ENCODE measurements at regions not wholly inside any gene's neighbourhood (a gene's known extent, or its start where the extent isn't known, plus 50 kb on each side); places are given as distances from the start of the nearest gene placed in this dataset.

GRCh38 chr4:16989371-16989770 lies 90.9 kb upstream of the LDB2 start:
- Histone ChIP-seq H3K79me2 (ENCODE audit: low read depth) (no peaks in the 10 kb centered on the region), H3K36me3 (no peaks in the 10 kb centered on the region), H3F3A (ENCODE audit: low read depth) (peaks cover 6% of the 10 kb centered on the region), H3K9ac (no peak overlapping the region), H3K4me1 (peaks cover 6% of the 10 kb centered on the region), H3K27me3 (no peaks in the 10 kb centered on the region), H3K27ac (no peak overlapping the region), H2AFZ (replicated peaks) (no peak overlapping the region), H4K20me1 (ENCODE audit: low read depth) (no peaks in the 10 kb centered on the region), H3K4me3 (no peak overlapping the region), H3K4me2 (no peak overlapping the region), H3K9me3 (ENCODE audit: low read depth) (no peaks in the 10 kb centered on the region)
- TF ChIP-seq EZH2 (IDR thresholded peaks at IDR 0.05) (no peak), EZH2phosphoT487 (IDR thresholded peaks at IDR 0.05) (no peak), CTCF (IDR thresholded peaks at IDR 0.05) (no peak)
- no peaks in the 10 kb centered on the region for H3K9me3 Mint-ChIP-seq
- no peaks in the 10 kb centered on the region for H3K36me3 Mint-ChIP-seq
- no peak for DNase-seq (ENCODE audit: low spot score)
- H3K27me3 Mint-ChIP-seq (ENCODE audit: insufficient read depth, low read depth), result peaks cover 2% of the 10 kb centered on the region
- H3K27ac Mint-ChIP-seq, result no peak overlapping the region
- H3K4me1 Mint-ChIP-seq, result peaks cover 6% of the 10 kb centered on the region
- H3K4me3 Mint-ChIP-seq, result no peak overlapping the region

GRCh38 chr4:16988814-16989213 lies 90.4 kb upstream of the LDB2 start:
- TF ChIP-seq EZH2 (IDR thresholded peaks at IDR 0.05) (no peak), EZH2phosphoT487 (IDR thresholded peaks at IDR 0.05) (no peak), CTCF (IDR thresholded peaks at IDR 0.05) (no peak)
- Histone ChIP-seq H3K9ac (no peak overlapping the region), H2AFZ (replicated peaks) (no peak overlapping the region), H3F3A (ENCODE audit: low read depth) (peaks cover under 1% of the 10 kb centered on the region), H3K27ac (no peak overlapping the region), H4K20me1 (ENCODE audit: low read depth) (no peaks in the 10 kb centered on the region), H3K27me3 (no peaks in the 10 kb centered on the region), H3K4me2 (no peak overlapping the region), H3K36me3 (no peaks in the 10 kb centered on the region), H3K4me1 (peaks cover under 1% of the 10 kb centered on the region), H3K9me3 (ENCODE audit: low read depth) (no peaks in the 10 kb centered on the region), H3K79me2 (ENCODE audit: low read depth) (no peaks in the 10 kb centered on the region), H3K4me3 (no peak overlapping the region)
- Mint-ChIP-seq H3K36me3 (no peaks in the 10 kb centered on the region), H3K27ac (no peak overlapping the region), H3K27me3 (ENCODE audit: insufficient read depth, low read depth) (peaks cover 2% of the 10 kb centered on the region), H3K9me3 (no peaks in the 10 kb centered on the region), H3K4me1 (peaks cover under 1% of the 10 kb centered on the region), H3K4me3 (no peak overlapping the region)
- no peak for DNase-seq (ENCODE audit: low spot score)

GRCh38 chr4:16977081-16977480 lies 78.6 kb upstream of the LDB2 start:
- DNase-seq (ENCODE audit: low spot score), result no peak
- no peak overlapping the region for H3K27ac ChIP-seq
- H3K4me1 ChIP-seq, result no peaks in the 10 kb centered on the region
- TF ChIP-seq EZH2phosphoT487 (IDR thresholded peaks at IDR 0.05) (no peak), CTCF (IDR thresholded peaks at IDR 0.05) (no peak), EZH2 (IDR thresholded peaks at IDR 0.05) (no peak)
- Mint-ChIP-seq H3K9me3 (no peaks in the 10 kb centered on the region), H3K27me3 (ENCODE audit: insufficient read depth, low read depth) (no peaks in the 10 kb centered on the region), H3K4me3 (no peak overlapping the region), H3K27ac (no peak overlapping the region), H3K4me1 (no peaks in the 10 kb centered on the region), H3K36me3 (no peaks in the 10 kb centered on the region)
- no peaks in the 10 kb centered on the region for H4K20me1 ChIP-seq (ENCODE audit: low read depth)
- no peaks in the 10 kb centered on the region for H3F3A ChIP-seq (ENCODE audit: low read depth)
- no peak overlapping the region for H3K4me2 ChIP-seq
- H3K27me3 ChIP-seq, result no peaks in the 10 kb centered on the region
- H3K9me3 ChIP-seq (ENCODE audit: low read depth), result no peaks in the 10 kb centered on the region
- H3K79me2 ChIP-seq (ENCODE audit: low read depth), result no peaks in the 10 kb centered on the region
- H3K9ac ChIP-seq, result no peak overlapping the region
- no peaks in the 10 kb centered on the region for H3K36me3 ChIP-seq
- no peak overlapping the region for H3K4me3 ChIP-seq
- no peak overlapping the region for H2AFZ ChIP-seq (replicated peaks)

All from neural progenitor cell (in vitro differentiated cells).